Islet precursor cell (in vitro differentiated cells): ENCODE measurements at regions not wholly inside any gene's neighbourhood (a gene's known extent, or its start where the extent isn't known, plus 50 kb on each side); places are given as distances from the start of the nearest gene placed in this dataset.
A peak's percentile ranks its signal among the peaks of the same experiment; 100 is the strongest.

Experiments used
- DNase-seq: peaks from one replicate; pipeline ENCODE4 v3.0.0-alpha.2; 2018

DNA sequence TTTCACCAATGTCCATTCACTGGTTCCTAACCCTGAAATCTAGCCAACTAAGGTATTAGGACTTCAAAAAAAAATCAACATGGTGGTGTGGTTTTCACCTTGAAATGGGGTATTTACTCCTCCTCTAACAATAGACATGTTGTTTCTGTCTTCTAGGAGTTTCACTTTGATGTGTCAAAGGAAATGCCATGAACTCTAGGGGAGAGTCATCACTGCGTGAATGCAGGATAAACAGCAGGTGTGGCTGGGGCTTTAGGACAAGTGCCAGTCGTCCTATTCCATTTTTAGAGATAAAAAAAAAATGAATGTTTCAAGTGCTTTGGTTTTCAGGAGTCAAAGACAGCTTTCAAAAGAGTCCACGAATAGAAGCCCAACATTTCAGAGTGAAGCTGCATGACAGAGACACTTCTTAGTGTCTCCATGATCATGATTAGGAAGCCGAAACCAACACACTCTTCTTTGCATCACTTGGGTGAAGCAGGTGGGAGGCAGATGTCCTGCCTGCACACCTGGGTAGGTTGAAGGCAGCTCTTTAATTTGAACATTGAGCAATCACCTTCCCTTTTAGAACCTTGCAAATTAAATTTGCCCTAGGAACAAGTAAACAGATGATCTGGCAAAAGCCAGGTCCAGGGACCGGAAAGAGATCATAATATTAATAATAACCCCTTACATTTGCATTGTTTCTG is 328.5 kb upstream of the PRDM1 start:
- DNase-seq: no peak

DNA sequence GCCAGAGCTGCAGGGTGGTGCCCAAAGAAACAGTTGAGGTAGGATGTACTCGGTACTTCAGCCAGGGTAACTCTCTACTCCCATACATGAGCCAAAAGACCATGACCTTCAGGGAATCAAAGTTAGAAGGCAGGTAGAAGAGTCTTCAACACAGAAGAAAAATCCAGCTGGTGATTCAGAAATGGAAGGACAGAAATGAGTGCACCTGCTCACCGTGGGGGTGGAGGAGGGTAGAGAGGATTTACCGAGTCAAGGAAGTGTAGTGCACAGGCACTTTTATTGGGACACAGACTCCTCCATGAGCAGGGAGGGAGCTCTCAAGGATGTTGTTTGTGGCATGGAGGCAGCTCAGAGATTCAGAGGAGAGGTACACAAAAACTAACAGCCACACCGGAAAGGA is 330.3 kb upstream of the PRDM1 start:
- DNase-seq: no peak

DNA sequence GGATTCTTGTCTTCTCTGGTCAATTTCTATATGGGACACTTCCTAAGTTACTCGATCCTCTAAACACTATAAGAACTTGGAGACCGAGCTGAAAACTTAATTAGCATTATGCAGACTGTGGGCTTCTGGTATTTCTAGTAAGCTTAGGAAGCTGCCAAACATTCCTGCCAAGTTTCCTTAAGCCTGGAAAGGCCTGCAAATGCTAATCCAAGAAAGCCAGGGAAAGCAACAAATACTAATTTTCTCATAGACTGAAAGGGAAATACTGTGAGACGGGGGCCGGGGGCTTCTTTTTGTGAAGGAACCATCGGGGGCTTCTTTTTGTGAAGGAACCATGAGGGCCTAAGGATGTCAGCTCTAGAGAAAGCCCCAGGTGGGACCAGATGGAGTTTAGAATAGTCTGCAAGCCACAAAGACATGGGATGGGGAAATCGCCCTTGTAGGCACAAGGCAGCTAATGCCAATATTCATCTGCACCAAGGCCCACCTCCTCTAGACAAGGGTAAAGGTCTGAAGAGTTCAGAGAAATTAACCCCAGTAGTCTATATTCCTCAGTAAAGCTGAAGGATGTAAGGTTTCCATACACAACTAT is 332.4 kb upstream of the PRDM1 start:
- DNase-seq: no peak

DNA sequence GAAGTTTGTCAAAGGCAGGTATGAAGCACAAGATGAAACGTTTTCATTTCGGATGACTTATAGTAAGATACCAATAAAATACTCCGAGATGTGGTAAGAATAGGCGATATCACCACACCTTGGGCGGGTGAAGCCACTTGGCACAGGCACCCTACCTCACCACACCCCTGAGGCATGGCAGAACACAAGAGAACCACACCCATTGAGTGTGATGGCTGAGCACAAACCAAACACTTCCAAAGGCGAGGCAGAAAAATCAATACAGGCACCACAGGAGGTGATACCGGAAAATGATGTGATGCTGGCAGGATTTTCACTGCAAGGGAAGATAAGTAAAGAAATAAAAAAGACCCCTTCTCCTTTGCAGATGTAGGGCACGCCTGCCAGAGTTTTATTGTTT is 332.9 kb upstream of the PRDM1 start:
- no peak for DNase-seq

DNA sequence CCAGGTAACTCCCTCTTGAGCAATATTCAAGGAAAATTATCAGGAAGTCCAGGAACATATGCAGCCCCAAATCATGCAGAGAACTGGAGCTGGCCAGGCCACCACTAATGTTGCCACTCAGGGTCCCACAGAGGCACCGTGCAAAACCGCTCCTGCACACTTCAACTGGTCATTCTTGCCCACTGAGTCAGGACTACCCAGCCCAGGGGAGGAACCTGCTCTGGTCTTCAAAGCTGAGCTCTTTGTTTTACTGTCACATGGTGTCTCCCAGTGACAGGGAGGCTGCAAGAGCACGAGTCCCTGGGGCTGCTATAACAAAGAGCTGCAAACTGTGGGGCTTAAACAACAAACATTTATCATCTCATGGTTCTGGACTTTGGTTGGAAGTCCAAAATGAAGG is 336.0 kb upstream of the PRDM1 start:
- DNase-seq: no peak

DNA sequence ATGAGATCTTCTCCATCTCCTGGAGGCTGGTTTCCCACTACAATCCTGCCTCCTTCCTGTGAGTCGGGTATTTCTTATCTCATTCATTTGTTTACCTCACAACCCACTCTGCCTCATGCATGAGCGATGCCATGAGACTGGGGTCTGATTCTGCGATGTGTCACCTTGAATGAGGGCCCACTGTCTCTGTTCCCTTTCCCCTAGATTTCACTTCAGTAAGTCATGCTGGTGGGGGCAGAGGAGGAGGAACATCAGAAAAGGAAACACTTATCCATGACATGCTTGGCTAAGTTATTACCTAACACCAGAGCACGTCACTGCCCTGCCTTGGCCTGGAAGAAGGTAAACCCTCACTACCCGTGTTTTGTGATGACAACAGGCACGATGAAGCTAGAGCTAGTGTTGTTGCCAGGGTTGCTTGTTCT is 337.4 kb upstream of the PRDM1 start:
- peak; percentile 61 for DNase-seq

DNA sequence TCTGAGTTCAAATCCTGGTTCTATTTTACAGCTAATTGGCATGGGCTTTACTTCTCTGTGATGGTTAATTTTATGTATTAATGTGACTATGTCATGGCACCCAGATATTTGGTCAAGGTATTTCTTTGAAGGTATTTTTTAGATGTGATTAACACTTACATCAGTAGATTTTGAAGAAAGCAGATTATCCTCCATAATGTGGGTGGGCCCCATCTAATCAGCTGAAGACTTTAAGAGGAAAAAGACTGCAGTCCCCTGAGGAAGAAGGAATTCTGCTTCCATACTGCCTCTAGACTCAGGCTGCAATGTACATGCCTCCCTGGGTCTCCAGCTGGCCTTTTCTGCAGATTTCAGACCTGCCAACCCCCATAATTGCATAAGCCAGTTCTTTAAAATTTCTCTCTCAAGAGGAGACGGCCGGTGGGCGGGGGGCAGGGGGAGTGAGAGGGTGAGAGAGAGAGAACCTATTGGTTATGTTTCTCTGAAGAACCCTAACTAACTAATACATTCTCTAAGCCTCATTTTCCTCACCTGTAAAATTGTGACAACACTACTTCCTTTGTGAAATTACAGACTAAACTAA is 338.2 kb upstream of the PRDM1 start:
- no peak for DNase-seq

DNA sequence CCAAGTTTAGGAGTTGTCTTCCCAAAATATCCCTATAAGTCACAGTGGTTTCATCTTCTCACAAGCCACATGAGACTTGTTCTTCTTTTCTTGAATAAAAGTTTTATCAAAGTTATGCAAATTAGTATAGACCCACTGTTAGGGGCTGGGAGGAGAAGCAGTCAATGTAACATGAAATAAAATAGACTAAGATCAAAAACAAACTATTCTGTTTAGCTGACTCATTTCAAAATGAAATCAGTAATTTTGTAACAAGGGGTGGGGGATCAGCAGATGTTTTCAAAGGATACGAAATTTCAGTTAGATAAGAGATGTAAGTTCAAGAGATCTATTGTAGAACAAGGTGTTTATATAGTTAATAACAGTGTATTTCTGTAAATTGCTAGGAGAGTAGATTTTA is 339.6 kb upstream of the PRDM1 start:
- DNase-seq: no peak

DNA sequence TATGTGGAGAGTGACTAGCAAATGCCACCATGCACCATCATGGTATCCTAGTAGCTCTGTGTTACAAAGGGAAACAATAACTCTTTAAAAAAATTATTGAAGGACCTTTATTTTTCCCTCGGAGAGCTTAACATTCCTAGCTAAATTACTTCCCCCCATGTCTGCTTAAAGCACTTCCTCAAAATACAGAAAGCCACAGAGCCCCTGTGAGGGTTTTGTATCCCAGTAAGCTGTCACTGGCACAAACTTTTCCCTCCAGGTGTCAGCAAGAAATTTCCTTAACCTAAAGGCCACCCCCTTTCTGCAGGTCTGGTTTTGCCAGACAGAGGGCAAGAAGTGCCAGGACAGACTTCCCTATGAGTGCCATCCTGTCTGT is 340.0 kb upstream of the PRDM1 start:
- DNase-seq: no peak

DNA sequence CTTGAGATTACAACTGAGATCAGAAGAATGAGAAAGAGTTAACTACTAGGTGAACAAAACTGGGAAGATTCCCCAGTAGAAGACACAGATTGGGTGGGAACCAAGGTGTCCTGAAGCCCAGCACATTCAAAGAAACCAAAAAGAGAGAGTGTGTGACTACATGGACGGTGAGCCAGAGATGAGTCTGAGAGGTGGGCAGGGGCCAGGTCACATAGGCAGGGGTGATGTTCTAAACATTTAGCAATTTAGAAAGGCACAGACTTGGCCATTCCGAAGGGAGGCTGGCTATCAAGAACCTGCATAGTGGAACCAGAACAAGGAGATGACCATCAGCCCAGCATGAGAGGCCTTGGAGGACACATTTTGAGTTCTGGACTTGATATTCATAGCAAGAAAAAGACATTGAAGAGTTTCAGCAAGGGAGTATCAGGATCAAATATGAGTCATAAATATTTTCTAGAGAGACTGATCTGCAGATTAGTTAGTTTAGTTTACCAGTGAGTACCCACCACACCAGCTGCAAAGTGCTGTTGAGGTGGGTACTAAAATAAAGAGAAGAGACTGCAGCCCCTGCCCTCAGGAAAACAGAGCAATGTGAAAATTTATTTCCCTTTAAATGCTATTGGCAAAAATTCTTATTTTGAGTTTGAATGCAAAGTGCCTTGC is 340.5 kb upstream of the PRDM1 start:
- DNase-seq: no peak

DNA sequence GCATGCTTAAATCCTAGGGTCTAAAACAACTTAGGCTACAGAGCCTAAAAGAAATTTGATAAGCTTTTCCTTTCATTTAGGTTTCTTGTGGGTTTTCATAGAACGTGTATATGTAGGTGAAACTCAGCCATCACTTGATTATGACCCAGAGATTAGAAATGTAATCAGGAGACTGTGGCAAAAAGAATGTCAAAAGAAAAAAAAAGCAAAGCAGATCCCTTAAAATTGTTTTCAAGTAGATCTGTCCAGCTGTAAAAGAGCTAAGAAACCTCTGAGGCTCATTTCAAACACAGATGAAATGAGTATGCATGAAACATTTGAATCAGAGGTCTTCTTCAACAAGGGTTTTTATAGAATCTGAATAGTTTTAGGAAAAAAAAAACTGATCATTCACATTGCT is 341.3 kb upstream of the PRDM1 start:
- no peak for DNase-seq

DNA sequence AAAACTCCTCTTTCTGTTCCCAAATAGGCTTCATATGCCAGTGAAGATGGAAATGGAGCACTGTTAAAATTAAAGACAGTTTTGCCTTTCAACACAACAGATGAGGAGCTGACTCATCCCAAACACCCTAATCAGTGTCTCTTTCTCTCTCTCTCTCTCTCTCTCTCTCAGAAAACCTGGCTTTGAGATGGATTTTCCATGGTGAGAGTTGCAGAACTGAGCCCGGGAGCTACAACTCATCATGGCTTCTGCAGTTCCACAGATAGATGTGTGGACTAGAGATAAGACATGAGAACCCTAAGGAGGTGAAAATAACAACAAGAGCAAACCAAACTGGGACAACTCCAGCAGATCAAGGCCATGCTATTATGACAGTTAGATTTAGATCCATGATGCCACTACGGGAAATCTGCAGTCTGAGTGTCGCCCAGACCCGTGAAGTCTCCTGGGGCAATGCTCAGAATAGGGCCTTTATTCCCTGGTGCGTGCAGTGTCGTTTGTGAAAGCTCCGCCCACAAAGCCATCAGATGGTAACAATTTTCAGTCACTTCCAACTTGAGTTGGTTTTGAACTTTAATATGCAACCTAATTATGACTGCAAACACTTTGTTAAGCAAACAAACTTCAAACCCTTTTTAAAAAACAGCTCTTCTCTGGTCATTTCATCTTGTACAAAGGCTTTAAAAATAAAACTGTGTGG is 338.2 kb upstream of the PREP start:
- DNase-seq: no peak

DNA sequence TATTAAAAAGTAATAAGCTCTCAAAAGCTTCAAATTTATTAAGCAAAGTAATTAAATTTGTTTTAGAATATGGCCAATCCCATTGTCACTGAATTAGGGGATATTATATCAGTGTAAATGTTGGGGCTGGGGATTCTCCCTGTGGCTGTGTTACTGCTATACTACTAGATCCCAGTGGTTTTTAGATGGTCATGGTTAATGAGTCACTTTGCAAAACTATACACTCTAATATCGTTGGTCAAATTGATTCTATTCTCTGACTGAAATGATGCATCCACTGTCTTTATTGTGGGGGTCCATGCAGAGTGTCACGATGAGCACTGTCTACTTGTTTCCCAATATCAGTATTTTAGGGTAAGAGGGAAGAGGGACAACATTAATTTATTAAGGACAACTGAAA is 336.9 kb upstream of the PREP start:
- no peak for DNase-seq

DNA sequence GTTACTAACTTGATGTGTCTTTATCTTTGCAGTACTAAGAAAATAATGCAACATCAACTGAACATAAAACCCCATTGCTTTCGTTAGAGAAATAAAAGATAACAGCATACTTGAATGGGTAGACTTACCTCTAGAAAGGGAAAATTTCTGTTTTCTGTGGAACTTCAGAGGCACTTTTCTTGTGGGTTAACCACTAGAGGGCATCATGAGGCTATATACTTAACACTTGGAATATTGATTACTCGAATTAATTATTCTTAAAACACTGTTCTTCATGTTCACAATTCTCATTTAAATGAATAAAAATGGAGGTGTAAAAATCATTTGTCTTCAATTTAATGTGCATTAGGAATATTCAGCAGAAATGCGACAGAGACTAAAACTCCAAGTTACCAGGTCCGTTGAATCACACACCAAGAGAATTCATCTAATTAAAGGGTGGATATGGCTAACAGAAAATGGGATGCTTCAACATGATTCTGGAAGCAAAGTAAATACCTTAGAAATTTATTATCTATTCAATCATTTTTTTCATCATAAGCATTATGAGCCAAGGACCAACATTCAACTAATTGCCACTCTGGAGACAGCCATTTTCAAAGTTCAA is 330.8 kb upstream of the PREP start:
- DNase-seq: no peak

DNA sequence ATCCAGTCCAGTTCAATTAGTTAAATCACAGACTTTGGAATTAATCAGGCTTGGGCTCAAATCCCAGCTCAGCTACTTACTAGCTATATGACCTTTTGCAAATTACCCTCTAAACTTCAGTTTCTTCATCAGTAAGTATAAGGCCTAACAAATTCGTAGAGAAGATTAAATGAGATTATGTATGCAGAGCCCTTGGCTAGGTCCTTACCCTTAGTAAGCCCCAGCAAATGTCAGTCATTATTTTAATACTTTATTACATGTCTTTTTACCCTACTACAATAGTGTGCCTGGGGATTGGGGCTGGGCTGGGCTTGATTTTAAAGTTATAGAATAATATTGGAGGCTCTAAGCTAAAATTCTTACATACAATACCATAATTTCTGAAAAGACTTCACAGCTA is 326.1 kb upstream of the PREP start:
- DNase-seq: no peak

DNA sequence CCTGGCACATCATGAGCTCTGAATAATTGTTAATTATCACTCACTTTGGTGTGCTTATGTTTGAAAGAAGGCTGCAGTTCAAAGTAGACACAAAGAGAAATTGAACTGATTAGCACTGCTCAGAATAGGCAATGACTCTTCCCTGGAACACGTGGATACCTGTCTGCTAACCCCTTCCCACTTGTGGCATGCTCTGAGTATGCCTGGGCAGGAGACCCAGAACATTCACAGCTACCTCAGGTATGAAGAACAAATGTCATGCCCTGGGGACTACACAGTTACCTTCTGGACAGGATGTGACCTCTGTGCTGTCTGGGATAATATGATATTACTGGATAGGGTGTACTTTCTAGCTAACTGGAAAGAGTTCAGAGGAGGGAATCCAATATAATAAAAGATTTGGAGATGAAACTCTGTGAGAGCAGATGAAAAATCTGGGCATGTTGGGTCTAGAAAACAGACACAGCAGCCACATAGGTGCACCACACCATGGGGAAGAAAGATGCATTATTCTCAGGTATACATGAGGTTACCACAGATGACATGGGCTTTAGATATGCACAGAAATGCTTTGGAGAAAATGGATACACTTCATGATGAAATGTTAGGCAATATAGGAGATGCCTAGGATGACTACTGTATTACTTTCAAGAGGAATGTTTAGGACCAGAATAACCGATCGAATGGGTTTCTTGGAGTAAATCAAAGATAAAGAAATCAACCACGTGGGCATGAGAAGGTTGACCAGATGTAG is 324.2 kb upstream of the PREP start:
- DNase-seq: no peak

DNA sequence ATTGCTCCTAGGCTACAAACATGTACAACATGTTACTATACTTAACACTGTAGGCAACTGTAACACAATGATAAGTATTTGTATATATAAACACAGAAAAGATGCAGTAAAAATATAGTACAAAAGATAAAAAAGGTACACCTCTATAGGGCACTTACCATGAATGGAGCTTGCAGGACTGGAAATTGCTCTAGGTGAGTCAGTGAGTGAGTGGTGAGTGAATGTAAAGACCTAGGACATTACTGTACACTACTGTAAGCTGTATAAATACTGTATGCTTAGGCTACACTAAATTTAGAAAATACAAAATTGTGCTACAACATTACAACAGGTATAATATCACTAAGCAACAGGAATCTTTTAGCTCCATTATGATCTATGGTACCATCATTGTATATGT is 312.0 kb upstream of the PREP start:
- DNase-seq: no peak

DNA sequence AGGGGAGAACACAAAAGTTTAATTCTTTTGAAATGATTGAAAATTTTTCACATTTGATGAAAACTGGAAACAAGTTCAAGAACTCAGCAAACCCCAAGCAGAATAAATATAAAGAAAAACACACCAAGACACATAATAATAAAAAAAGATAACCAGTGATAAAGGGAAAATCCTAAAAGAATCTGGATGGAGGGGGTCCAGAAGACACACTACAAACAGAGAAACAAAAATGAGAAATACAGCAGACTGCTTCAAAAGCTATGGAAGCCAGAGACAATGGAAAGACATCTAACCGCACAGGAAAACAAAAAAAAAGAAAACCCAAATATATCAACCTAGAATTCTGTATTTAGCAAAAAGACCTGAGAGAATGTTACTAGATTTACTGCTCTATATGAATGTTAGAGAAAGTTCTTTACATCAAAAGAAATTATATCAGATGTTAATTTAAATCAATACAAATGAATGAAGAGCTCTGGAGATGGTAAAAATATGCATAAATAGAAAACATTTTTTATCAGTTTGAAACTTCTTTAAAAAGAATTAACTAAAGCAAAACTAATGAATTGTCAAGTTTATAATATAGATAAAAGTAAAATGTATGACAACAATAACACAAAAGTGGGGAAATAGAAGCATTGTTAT is 310.7 kb upstream of the PREP start:
- no peak for DNase-seq

DNA sequence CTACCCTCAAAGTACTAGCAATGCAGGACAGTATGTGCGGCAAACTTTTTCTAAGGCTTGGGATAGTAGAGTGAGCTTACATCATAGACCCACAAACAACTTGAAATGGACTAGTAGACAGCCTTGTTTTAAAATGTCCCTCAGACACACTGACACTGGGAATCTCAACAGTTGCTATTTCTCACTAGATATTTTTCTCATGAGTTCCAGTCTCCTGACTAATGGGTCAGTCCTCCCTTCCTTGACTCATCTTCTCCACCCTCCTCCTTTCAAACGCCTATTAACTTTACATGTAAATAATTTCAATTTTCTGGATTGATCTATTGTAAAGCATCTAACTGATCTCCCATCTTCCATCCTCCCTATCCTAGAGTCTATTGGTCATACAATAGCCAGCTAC is 308.3 kb upstream of the PREP start:
- DNase-seq: no peak

DNA sequence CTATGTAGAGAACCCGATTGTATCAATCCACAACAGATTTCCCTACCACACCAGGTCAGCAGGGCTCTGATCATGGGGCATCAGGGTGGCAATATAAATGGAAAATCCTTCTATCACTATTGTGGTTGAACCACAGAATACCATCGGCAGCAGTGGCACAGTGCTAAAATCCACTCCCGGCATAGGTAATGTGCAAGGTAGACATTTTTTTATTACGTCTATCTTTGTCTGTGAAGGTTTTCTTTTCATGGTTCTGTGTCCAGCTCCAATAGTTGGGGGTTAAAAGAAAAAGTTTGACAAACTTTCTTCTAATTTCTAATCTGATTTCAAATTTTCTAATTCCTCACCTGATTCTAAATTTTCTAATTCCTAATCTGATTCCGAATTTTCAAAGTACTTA is 302.7 kb upstream of the PREP start:
- DNase-seq: no peak

DNA sequence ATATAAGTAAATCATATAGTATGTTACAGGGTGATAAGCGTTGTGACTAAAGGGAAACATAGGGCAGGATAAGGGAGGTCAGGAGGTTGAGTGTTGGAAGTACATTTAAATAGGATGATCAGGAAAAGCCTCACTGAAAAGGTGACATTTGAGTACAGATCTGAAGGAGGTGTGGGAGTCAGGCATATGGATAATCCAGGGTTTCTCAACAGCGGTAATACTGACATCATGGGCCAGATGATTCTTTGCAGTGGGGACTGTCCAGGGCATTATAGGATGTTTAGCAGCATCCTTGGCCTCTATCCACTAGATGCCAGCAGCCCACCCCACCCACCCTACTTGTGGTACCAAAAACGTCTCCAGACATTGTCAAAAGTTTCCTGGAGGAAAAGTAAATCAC is 292.6 kb upstream of the PREP start:
- no peak for DNase-seq

DNA sequence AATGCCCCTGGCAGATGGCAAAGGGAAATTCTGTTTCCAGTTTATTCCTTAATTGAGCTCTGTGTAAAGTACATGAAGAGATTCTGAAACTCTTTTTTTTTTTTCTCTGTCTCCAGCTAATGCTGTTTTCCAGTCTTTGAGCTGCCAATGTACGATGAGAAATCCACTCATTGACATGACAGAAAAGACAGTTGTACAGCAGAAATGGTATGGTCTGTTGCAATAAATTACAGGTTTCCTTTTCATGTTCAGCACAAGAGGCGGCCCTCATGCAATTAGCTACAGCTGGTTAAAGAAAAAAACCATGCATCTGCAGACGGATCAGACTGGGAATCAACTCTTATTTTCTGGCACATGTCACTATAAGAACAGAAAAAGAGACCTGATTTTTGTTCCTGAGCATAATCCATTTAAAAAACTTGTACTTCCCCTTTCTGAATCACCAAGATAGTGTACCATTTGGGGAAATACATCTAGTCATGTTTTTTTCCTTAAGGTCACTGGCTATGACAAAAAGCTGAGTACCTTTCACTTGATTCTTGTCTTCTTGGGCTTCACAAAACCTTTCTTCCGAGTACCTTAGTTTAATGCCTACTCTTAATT is 289.8 kb upstream of the PREP start:
- DNase-seq: no peak
